GM21367 (cell line): ENCODE measurements at regions not wholly inside any gene's neighbourhood (a gene's known extent, or its start where the extent isn't known, plus 50 kb on each side); places are given as distances from the start of the nearest gene placed in this dataset.
"Not testable (repeated sequence)": the region's sequence is repeated elsewhere in the genome, so short reads cannot be mapped to it uniquely, and the experiment has no call there.

ENCODE experiments used
- ATAC-seq: cut with Tn5 transposase; IDR thresholded peaks from one replicate; pipeline ENCODE4 v1.9.1; 2021; ENCODE audit not compliant: unreplicated experiment

GRCh38 chr15:79602731-79603130, 170.6 kb downstream of the MINAR1 start:
- ATAC-seq = no peak

DNA sequence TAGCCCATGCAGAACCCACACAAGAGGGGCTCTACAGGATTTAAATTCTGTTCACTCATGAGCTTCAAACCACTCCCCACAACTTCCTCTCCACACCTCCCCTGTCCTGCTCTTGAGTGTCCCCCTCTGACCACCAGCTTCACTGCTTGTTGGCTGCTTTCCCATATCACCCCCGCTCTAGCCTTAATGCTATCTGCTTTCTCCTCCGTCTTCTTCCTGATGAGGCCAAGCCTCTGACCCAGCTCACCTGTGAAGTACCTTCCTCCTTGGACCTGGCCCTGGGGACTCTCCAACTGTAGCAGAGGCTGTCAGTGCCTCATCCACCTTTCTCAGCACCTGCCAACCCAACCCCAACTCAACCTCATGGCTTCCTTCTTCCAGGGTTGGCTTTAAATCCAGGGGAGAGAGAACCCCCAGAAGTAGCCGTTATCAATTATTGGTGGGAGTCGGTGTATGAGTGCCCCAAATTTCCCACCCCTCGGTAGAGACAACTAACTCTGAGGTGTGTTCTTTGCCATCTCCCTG, 174.8 kb downstream of the MINAR1 start:
- ATAC-seq = no peak

GRCh38 chr15:79608066-79608864, 176.1 kb downstream of the MINAR1 start:
- ATAC-seq = no peak

- no peak for ATAC-seq
These were observed 177.4 kb downstream of the MINAR1 start for GRCh38 chr15:79609506-79609905.

DNA sequence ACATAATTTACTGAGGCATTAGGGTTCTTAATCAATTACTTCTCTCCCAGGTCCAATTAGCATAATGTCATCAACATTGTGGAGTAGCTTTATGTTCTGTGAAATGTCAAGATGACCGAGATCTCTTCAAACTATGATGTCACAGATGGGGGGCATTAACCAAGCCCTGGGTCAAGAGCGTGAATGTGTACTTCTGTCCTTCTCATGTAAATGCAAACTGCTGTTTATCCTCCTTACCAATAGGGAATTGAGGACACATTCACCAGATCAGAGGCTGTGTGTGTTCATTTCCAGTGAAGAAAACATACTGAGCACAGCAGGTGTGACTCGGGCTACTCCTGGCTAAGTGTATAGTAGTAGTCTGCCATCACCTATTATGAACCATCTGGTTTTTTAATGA, 177.9 kb downstream of the MINAR1 start:
- no peak for ATAC-seq

GRCh38 chr15:79615754-79616153, 183.6 kb downstream of the MINAR1 start:
- ATAC-seq = no peak

DNA sequence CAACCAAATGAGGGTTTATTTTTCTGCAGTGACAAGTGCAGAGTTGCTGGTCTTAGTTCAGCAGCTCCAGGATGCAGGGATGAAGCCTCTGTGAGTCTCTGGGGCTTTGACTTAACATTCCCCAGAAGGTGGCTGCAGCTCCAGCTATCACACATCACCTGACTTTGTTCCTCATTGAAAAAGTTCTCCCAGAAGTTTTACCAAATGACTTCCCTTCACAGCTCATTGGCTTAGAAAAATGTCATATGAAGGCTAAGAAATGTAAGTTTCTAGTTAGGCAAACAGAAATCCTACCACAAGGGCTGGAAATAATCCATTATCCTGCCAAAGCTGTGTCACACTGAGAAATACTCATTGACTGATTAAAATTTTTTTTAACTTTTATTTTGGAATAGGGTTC, 184.9 kb downstream of the MINAR1 start:
- ATAC-seq = no peak

DNA sequence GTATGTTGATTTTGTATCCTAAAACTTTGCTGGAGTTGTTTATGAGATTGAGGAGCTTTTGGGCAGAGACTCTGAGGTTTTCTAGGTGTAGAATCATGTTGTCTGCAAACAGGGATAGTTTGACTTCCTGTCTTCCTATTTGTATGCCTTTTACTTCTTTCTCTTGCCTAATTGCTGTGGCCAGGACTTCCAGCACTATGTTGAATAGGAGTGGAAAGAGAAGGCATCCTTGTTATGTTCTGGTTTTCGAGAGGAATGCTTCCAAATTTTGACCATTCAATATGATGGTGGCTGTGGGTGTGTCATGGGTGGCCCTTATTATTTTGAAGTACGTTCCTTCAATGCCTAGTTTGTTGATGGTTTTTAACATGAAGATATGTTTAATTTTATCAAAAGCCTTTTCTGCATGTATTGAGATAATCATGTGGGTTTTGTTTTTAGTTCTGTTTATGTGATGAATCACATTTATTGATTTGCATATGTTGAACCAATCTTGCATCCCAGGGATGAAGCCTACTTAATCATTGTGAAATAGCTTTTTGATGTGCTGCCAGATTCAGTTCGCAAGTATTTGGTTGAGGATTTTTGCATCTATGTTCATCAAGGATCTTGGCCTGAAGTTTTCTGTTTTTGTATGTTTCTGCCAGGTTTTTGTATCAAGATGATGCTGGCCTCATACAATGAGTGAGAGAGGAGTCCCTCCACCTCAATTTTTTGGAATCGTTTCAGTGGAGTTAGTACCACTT, 188.1 kb downstream of the MINAR1 start:
- no peak for ATAC-seq

DNA sequence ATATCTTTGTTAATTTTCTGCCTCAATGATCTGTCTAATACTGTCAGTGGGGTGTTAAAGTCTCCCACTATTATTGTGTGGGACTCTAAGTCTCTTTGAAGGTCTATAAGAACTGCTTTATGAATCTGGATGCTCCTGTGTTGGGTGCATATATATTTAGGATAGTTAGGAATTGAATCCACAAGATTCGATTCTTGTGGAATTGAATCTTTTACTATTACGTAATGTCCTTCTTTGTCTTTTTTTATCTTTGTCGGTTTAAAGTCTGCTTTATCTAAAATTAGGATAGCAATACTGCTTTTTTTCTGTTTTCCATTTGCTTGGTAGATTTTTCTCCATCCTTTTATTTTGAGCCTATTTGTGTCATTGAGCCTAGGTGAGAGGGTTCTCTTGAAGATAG, 189.7 kb downstream of the MINAR1 start:
- ATAC-seq = not testable (repeated sequence)

DNA sequence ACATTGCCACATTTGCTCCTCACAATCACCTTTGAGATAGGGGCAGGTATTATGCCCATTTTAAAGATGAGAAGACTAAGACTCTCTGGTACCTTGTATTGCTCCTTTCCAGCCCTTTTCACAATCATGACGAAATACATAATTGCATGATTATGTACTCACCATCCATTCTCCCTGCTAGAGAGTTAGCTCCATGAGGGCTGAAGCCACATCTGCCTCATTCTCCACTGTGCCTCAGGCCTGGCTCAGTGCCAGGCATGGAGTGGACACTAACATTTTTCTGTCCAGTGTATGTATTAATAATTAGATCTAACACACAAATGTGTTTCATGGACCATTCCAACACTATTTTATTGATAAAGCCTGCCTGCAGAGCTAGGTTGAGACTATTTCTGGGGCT, 191.4 kb downstream of the MINAR1 start:
- ATAC-seq = no peak

DNA sequence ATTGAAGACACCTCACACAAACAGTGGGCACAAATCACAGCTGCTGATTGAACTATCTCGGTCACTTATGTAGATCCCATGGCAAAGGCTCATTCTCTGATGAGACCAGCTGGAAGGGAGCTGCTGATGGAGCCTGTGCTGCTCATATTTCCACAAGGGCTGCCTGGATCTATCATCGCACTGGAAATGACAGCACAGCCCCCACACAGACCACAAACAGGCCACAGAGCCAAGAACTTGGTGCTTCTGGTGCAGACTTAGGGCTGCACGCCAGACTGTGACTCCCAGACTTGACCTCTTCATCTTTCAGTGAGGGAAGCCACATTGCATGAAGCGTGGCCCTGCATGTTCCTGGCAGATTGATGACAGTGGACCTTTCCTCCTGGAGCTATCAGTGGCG, 197.6 kb downstream of the MINAR1 start:
- ATAC-seq = no peak

DNA sequence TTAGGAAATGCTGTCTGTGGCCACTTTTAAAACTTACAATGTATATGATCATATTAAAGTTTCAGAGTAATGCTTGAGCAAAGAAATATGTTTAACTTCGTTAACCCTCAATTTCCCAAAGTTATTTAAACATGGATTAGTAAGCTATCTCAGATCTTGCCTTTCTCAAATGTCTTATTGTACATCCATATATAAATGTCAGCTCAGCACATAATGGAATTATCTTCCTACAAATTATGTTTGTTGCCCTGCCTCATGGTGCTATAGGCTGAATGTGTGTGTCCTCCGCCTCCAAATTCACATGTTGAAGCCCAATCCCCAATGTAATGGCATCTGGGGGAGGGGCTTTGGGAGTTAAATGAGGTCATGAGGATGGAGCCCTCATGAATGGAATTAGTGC, 200.3 kb downstream of the MINAR1 start:
- no peak for ATAC-seq

DNA sequence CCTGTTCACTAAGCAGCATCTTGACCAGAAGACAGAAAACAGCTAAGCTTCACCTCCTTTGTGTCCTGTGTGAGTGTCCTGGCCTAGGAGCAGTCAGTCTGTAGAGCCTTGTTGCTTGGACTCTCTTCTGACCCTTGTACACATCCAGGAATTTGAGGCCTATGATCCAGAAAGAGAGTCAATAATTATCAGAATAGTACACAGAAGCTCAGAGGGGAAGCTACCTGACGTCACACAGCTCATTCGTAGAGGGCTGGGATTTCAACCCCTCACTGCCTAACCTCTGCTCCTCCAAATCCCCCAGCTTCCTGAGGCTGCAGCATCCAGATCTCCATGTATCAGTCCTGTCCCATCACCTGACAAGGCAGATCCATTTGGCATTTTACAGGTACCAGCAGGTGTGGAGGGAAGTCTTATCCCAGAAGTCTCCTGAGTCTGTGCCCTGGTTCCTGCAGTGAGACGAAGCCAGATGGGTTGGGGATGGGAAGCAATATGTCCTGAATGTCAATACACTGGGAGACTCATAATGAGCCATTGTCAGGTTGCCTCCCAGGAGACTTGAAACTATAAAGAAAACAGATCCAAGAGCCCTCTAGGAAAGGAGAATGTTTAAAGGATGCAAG, 203.1 kb downstream of the MINAR1 start:
- ATAC-seq = no peak

DNA sequence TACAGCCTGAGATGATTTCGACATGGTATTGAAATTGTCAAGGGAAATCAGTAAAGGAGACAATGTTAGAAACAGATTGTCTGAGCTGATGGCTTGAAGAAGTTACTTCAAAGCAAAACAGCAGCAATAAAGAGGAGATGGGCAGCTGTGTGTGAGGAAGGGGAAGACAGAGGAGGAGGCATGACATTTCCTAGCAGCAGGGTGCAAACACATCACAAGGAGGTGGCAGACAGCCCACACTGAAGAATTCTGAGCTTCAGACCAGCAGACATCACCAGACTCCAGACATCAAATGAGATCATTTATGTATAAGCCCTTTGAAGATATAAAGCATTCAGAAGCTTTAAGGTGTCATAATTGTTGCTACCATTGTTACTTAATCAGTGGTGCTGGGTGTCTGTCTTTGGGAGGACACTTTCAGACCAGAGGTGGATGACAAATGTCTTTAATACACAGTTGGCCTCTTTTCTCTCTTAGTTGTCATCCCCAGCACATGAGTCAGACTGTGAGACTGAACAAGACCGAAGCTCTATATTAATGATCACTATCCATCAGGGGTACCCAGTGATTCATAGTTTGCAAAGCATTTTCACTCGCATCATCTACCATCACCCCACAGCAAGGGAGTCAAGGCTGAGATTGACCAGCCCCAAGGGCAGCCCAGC, 203.9 kb downstream of the MINAR1 start:
- ATAC-seq = no peak

DNA sequence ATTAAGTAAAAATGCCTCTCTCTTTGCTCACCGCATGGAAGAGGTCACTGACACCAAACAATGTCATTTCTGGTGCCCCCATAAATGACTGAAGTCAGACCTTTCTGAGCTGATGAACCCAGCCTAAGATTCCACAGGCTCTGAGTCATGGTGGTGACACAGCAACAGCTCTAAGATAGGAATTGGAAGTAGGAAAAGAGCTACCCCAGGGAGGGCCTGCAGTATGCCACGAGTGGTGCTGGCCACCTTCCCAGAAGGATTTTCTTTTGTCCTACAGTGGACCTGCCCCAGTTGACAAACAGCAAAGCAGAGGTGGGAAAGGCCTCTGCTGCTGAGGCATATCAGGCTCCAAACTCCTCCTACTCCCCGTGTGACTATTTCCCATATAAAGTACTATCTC, 208.1 kb downstream of the MINAR1 start:
- no peak for ATAC-seq

GRCh38 chr15:79641841-79642240, 209.7 kb downstream of the MINAR1 start:
- ATAC-seq = no peak

DNA sequence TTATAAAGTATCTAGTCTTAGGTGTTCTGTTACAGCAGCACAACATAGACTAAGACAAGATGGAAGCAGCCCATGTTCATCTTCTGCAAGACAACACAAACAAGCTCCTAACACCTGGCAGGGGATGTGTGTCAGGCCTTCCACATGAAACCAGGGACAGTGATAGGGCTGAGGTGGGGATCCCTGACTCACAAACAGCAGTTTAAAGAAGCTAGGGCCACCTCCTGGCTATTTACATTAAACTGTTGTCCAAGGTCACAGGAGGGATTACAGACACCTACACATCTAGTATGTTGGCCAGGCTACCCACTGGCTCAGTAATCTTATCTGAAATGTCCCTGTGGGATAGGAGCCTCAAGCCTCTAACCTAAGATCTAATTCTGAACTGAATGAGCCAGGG, 211.3 kb downstream of the MINAR1 start:
- ATAC-seq = no peak

- no peak for ATAC-seq
These were observed 212.0 kb downstream of the MINAR1 start for GRCh38 chr15:79644091-79644490.

GRCh38 chr15:79652972-79653371, 220.8 kb downstream of the MINAR1 start:
- not testable (repeated sequence) for ATAC-seq

DNA sequence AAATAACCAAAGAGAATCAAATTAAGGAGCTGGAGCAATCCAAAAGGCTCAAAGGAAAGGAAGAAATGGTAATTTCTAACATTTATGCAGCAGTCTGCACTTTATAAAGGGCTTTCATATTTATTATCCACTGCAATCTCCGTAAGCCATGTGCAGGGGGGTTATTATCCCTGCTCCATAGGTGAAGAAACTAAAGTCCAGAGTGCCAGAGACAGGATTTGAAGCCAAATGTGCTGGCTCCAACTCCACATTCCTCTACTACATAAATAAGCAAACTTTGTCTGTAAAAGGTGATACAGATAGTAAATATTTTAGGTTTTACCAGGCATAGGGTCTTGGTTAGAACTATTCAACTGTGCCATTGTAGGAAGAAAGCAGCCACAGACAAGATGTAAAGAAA, 221.4 kb downstream of the MINAR1 start:
- no peak for ATAC-seq
